Natural killer cell (primary cell): ENCODE measurements at regions not wholly inside any gene's neighbourhood (a gene's known extent, or its start where the extent isn't known, plus 50 kb on each side); places are given as distances from the start of the nearest gene placed in this dataset.
"Not testable (repeated sequence)": the region's sequence is repeated elsewhere in the genome, so short reads cannot be mapped to it uniquely, and the experiment has no call there.

Experiments used
- ATAC-seq, 3 donors: fragments of 150-1000 bp in 2 of 3; fragments of 200-7000 bp in 1 of 3; cut with Tn5 transposase; 1 replicate in 1 of 3; 2 replicates in 2 of 3; pipeline ENCODE4 v1.10.0; 2021; ENCODE audit warnings: mild to moderate bottlenecking in 2 of 3, moderate library complexity in 2 of 3
- DNase-seq, 2 donors: peaks; one replicate each; pipeline versions ENCODE4 v3.0.0 to v3.0.0-alpha.2; 2013 to 2021; ENCODE audit warnings: mixed read lengths in 1 of 2
- H3K27ac ChIP-seq: one replicate; pipeline ENCODE4 v1.5.1; 2013; ENCODE audit warnings: mild to moderate bottlenecking, low read length
- H3K27me3 ChIP-seq: one replicate; pipeline ENCODE4 v1.6.1; 2013; ENCODE audit warnings: low read length; ENCODE audit not compliant: control insufficient read depth, insufficient read depth
- H3K36me3 ChIP-seq: one replicate; pipeline ENCODE4 v1.6.1; 2013; ENCODE audit warnings: low read length; ENCODE audit not compliant: control insufficient read depth, insufficient read depth
- H3K4me1 ChIP-seq: one replicate; pipeline ENCODE4 v1.6.1; 2013; ENCODE audit warnings: low read length; ENCODE audit not compliant: control insufficient read depth, insufficient read depth
- H3K4me3 ChIP-seq: one replicate; pipeline ENCODE4 v1.5.1; 2013; ENCODE audit warnings: low read length
- H3K9me3 ChIP-seq: one replicate; pipeline ENCODE4 v1.6.1; 2013; ENCODE audit warnings: low read length; ENCODE audit not compliant: control insufficient read depth, insufficient read depth
- H3K27ac Mint-ChIP-seq, 2 donors: one replicate each; pipeline ENCODE4 v1.8.0; 2022; ENCODE audit warnings: mild to moderate bottlenecking in 2 of 2, mixed read lengths in 2 of 2, moderate library complexity in 1 of 2
- H3K27me3 Mint-ChIP-seq, 2 donors: one replicate each; pipeline ENCODE4 v1.8.0; 2022; ENCODE audit warnings: low read depth in 2 of 2, mixed read lengths in 2 of 2
- H3K36me3 Mint-ChIP-seq: one replicate; pipeline ENCODE4 v1.8.0; 2022; ENCODE audit warnings: mixed read lengths
- H3K4me1 Mint-ChIP-seq, 2 donors: one replicate each; pipeline ENCODE4 v1.8.0; 2022; ENCODE audit warnings: mixed read lengths in 2 of 2
- H3K4me3 Mint-ChIP-seq: one replicate; pipeline ENCODE4 v1.8.0; 2022; ENCODE audit warnings: mild to moderate bottlenecking, moderate library complexity, mixed read lengths
- H3K9me3 Mint-ChIP-seq, 2 donors: one replicate each; pipeline ENCODE4 v1.8.0; 2022; ENCODE audit warnings: mixed read lengths in 2 of 2
- CTCF ChIP-seq: fragments of 200-600 bp; IDR thresholded peaks from one replicate; pipeline ENCODE4 v1.8.0; 2022; ENCODE audit warnings: antibody characterized with exemption
- WGBS: methylation state at CpG from one replicate; pipeline ENCODE4 v1.1.7; 2013; ENCODE audit warnings: missing lambda C conversion rate; ENCODE audit not compliant: insufficient coverage; 5-methylcytosine and 5-hydroxymethylcytosine counted together
- intact Hi-C: fragments of 100-400 bp; cut with micrococcal nuclease; formaldehyde crosslinking; loops from one replicate; pipeline ENCODE4 v1.14.2; 2022

GRCh38 chr13:65926750-65927171 is 1303.4 kb downstream of the PCDH9 start:
- peaks cover 0 to under 1% of the 10 kb centered on the region in 2 donors for H3K27me3 Mint-ChIP-seq
- H3K4me1 Mint-ChIP-seq: peaks cover 2 to 6% of the 10 kb centered on the region in 2 donors
- Histone ChIP-seq H3K4me3 (no peak overlapping the region), H3K27me3 (no peaks in the 10 kb centered on the region), H3K4me1 (no peaks in the 10 kb centered on the region), H3K9me3 (no peaks in the 10 kb centered on the region), H3K27ac (no peak overlapping the region), H3K36me3 (no peaks in the 10 kb centered on the region)
- 34% methylated on average over 7 of the region's 7 CpGs for WGBS
- peak; percentile 20 for TF ChIP-seq CTCF
- H3K9me3 Mint-ChIP-seq: no peaks in the 10 kb centered on the region
- H3K27ac Mint-ChIP-seq: no peak overlapping the region
- no peak overlapping the region for H3K4me3 Mint-ChIP-seq
- ATAC-seq (peak; percentile 41 to 72 (median 61)), DNase-seq (no peak)
- intact Hi-C loops: loop anchor here (5.0 kb wide), 1 partner anchor 1306 kb away; the partner anchor contains the start of gene PCDH9
- no peaks in the 10 kb centered on the region for H3K36me3 Mint-ChIP-seq

- H3K4me1 Mint-ChIP-seq, ATAC-seq, H3K9me3 Mint-ChIP-seq, H3K27ac Mint-ChIP-seq, H3K27me3 ChIP-seq, H3K27me3 Mint-ChIP-seq, H3K27ac ChIP-seq, H3K36me3 Mint-ChIP-seq, H3K4me1 ChIP-seq, DNase-seq, H3K36me3 ChIP-seq, H3K9me3 ChIP-seq, H3K4me3 Mint-ChIP-seq, H3K4me3 ChIP-seq, intact Hi-C loops: not testable (repeated sequence)
- WGBS: 90% methylated on average over 4 of the region's 4 CpGs
Observed at GRCh38 chr13:65922846-65923245, 1307.3 kb downstream of the PCDH9 start.

DNA sequence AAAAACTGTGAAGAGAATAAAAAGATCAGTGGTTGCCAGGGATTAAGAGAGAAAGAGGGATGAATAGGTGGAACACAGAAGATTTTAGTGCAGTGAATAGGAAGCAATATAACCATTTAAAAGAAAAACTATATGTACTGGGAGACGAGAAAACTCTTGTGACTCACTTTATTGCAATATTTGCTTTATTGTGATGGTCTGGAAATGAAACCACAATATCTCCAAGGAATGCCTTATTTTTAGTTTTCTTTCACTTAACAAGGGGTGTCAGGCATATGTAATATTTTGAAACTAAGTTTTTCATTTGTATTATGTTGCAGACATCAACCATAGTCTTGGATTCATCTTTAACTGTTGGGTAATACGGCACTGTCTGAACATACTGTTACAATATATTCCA is 1308.2 kb downstream of the PCDH9 start:
- intact Hi-C loops: no loop called here
- no peak for DNase-seq
- Histone ChIP-seq H3K36me3 (no peaks in the 10 kb centered on the region), H3K27ac (no peak overlapping the region), H3K27me3 (no peaks in the 10 kb centered on the region), H3K4me3 (no peak overlapping the region), H3K9me3 (no peaks in the 10 kb centered on the region), H3K4me1 (no peaks in the 10 kb centered on the region)
- WGBS: no CpG with 5 or more reads among the region's 2 CpGs
- Mint-ChIP-seq H3K4me1 (peaks cover 0 to 2% of the 10 kb centered on the region in 2 donors), H3K27ac (no peak overlapping the region), H3K36me3 (no peaks in the 10 kb centered on the region), H3K9me3 (no peaks in the 10 kb centered on the region), H3K4me3 (no peak overlapping the region), H3K27me3 (peaks cover 0 to 9% of the 10 kb centered on the region in 2 donors)
- ATAC-seq: no peak
- TF ChIP-seq CTCF: no peak

DNA sequence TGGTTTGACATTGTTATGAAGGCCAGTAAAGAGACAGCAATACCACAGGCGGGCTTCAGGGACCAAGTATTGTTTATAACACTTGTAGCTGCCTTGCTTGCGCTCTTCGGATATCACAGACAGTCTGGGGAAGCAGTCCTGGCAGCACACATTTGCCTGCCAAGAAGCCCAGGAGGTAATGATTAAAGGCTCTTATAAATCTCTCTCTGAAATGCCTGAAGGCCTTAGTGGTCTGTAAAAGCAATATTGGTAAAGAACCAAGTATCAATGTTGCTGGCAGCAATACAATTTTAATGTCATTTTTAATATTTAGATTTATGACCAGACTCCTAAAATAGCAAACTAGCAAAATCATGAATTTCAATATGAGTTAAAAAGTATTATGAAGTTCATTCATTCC is 1312.4 kb downstream of the PCDH9 start:
- H3K36me3 Mint-ChIP-seq: no peaks in the 10 kb centered on the region
- H3K4me1 ChIP-seq: no peaks in the 10 kb centered on the region
- H3K27ac Mint-ChIP-seq: no peak overlapping the region
- intact Hi-C loops: no loop called here
- H3K27ac ChIP-seq: no peak overlapping the region
- no peaks in the 10 kb centered on the region for H3K9me3 Mint-ChIP-seq
- TF ChIP-seq CTCF: no peak
- H3K4me3 Mint-ChIP-seq: no peak overlapping the region
- H3K4me1 Mint-ChIP-seq: no peaks in the 10 kb centered on the region
- peaks cover 0 to 9% of the 10 kb centered on the region in 2 donors for H3K27me3 Mint-ChIP-seq
- DNase-seq (no peak), ATAC-seq (no peak)
- H3K36me3 ChIP-seq: no peaks in the 10 kb centered on the region
- no peak overlapping the region for H3K4me3 ChIP-seq
- no peaks in the 10 kb centered on the region for H3K9me3 ChIP-seq
- no peaks in the 10 kb centered on the region for H3K27me3 ChIP-seq
- 87% methylated on average over 3 of the region's 3 CpGs for WGBS
